Choroid plexus epithelial cell (primary cell): ENCODE measurements at regions not wholly inside any gene's neighbourhood (a gene's known extent, or its start where the extent isn't known, plus 50 kb on each side); places are given as distances from the start of the nearest gene placed in this dataset.
A peak's percentile ranks its signal among the peaks of the same experiment; 100 is the strongest.
"Not testable (repeated sequence)": the region's sequence is repeated elsewhere in the genome, so short reads cannot be mapped to it uniquely, and the experiment has no call there.

Source experiments
- DNase-seq: peaks from one replicate; pipeline ENCODE4 v3.0.0-alpha.2; 2010; ENCODE audit warnings: low read depth
- H3K4me3 ChIP-seq: 2 replicates; pipeline ENCODE4 v1.5.1; 2011; ENCODE audit warnings: low read depth, mild to moderate bottlenecking, control low read depth, low read length, moderate library complexity
- CTCF ChIP-seq: conservative IDR thresholded peaks from 2 replicates; pipeline ENCODE4 v1.5.1; 2011; ENCODE audit warnings: low read depth, mild to moderate bottlenecking, control low read depth, inconsistent platforms, low read length, moderate library complexity

- no peak for TF ChIP-seq CTCF
- H3K4me3 ChIP-seq = no peak overlapping the region
- DNase-seq = no peak
These were observed 279.3 kb upstream of the RASGRP1 start for GRCh38 chr15:38843736-38844590.

GRCh38 chr15:38844736-38845135, 280.1 kb upstream of the RASGRP1 start:
- H3K4me3 ChIP-seq = no peak overlapping the region
- no peak for DNase-seq
- no peak for TF ChIP-seq CTCF

- H3K4me3 ChIP-seq = no peak overlapping the region
- TF ChIP-seq CTCF = no peak
- DNase-seq = peak; percentile 51
These were observed 281.7 kb upstream of the RASGRP1 start for GRCh38 chr15:38846346-38846745.

- no peak for TF ChIP-seq CTCF
- no peak for DNase-seq
- no peak overlapping the region for H3K4me3 ChIP-seq
These were observed 283.1 kb upstream of the RASGRP1 start for GRCh38 chr15:38847666-38848065.

GRCh38 chr15:38849046-38849445, 284.4 kb upstream of the RASGRP1 start:
- TF ChIP-seq CTCF = no peak
- no peak for DNase-seq
- H3K4me3 ChIP-seq = no peak overlapping the region

- DNase-seq, H3K4me3 ChIP-seq: not testable (repeated sequence)
These were observed 287.6 kb upstream of the RASGRP1 start for GRCh38 chr15:38852188-38852587.

GRCh38 chr15:38853608-38854007, 289.0 kb upstream of the RASGRP1 start:
- H3K4me3 ChIP-seq = no peak overlapping the region
- peak; percentile 79 for TF ChIP-seq CTCF
- DNase-seq = peak; percentile 70
